AG09309 (cell line): ENCODE measurements at regions not wholly inside any gene's neighbourhood (a gene's known extent, or its start where the extent isn't known, plus 50 kb on each side); places are given as distances from the start of the nearest gene placed in this dataset.
"Not testable (repeated sequence)": the region's sequence is repeated elsewhere in the genome, so short reads cannot be mapped to it uniquely, and the experiment has no call there.

ENCODE experiments used
- DNase-seq: peaks from one replicate; pipeline ENCODE4 v3.0.0-alpha.2; 2010; ENCODE audit warnings: low read depth
- H3K4me3 ChIP-seq: 2 replicates; pipeline ENCODE4 v1.5.1; 2011; ENCODE audit warnings: mild to moderate bottlenecking, low read depth, low read length, moderate library complexity; ENCODE audit not compliant: control insufficient read depth
- CTCF ChIP-seq: IDR thresholded peaks from 2 replicates; pipeline ENCODE4 v1.5.1; 2011; ENCODE audit warnings: mild to moderate bottlenecking, low read depth, low read length, inconsistent platforms; ENCODE audit not compliant: insufficient read depth, control insufficient read depth; ENCODE audit errors: missing control alignments

- no peak overlapping the region for H3K4me3 ChIP-seq
- DNase-seq, result no peak
- TF ChIP-seq CTCF, result no peak
Observed at GRCh38 chr10:2772816-2773631, 294.3 kb upstream of the PFKP start.

DNA sequence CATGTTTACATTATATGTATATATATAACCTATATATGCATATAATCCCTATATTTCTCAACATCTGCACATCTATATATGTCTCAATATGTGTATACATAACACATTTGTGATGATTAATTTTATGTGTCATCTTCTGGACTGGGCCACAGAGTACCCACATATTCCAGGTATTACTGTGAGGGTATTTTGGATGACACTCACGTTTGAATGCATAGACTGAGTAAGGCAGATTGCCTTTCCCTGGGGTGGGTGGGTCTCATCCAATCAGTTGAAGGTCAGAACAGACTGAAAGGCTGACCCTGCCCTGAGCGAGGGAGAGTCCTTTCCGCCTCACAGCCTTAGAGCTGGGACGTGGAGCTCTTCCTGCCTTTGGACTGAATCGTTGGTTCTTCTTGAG is 295.2 kb upstream of the PFKP start:
- no peak overlapping the region for H3K4me3 ChIP-seq
- no peak for DNase-seq
- TF ChIP-seq CTCF, result no peak

GRCh38 chr10:2767293-2767692 is 300.1 kb upstream of the PFKP start:
- not testable (repeated sequence) for H3K4me3 ChIP-seq, DNase-seq

- no peak for TF ChIP-seq CTCF
- H3K4me3 ChIP-seq, result no peak overlapping the region
Observed at GRCh38 chr10:2761971-2762370, 305.4 kb upstream of the PFKP start.

DNA sequence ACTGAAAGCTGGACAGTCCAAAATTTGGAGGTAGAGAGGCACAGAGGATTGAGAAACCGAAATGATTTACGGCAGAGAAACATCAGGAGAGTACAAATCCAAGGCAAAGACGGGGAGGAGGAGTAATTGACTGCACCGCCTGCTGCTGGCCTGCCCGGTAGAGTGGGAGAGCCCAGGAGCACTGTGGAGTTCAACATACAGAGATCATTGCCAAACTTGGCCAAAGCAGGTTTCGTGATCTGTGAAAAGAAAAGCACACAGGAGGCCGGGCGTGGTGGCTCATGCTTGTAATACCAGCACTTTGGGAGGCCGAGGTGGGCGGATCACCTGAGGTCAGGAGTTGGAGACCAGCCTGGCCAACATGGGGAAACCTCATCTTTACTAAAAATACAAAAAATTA is 306.0 kb upstream of the PFKP start:
- DNase-seq, result no peak
- no peak for TF ChIP-seq CTCF
- H3K4me3 ChIP-seq, result no peak overlapping the region

More at GRCh38 chr10:2761971-2762370, 305.4 kb upstream of the PFKP start:
- no peak for DNase-seq

GRCh38 chr10:2760736-2761135 is 306.6 kb upstream of the PFKP start:
- no peak overlapping the region for H3K4me3 ChIP-seq
- no peak for TF ChIP-seq CTCF
- no peak for DNase-seq

GRCh38 chr10:2759233-2759632 is 308.1 kb upstream of the PFKP start:
- H3K4me3 ChIP-seq, result no peak overlapping the region
- no peak for DNase-seq
- TF ChIP-seq CTCF, result no peak
